ENCODE measurements at regions not wholly inside any gene's neighbourhood (a gene's known extent, or its start where the extent isn't known, plus 50 kb on each side); places are given as distances from the start of the nearest gene placed in this dataset.

DNA sequence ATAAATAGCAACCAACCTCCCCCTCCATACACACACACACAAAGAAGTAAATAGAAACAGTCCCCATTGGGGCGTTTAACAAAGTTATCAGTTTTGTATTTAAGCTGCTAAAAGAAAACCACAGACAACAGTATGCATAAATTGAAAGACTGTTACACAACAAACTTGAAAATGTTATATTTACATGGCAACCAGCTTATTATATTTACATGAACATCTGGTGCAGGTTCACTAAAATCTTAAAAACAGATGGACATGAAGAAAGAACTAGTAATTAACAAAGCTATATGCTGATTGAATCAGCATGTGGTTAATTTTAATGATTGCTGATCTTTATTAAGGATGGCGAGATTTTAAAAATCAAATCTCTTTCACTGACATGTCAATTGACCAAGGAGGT lies 384.7 kb downstream of the LRRIQ3 start:
- Histone ChIP-seq H3K36me3 (no peaks in the 10 kb centered on the region), H3K4me1 (no peaks in the 10 kb centered on the region), H3K27me3 (no peaks in the 10 kb centered on the region), H3K27ac (no peak overlapping the region), H3K9me3 (peaks cover 0 to 17% (median 0%) of the 10 kb centered on the region in 12 donors), H3K4me3 (no peak overlapping the region)
- DNase-seq (no peak), ATAC-seq (no peak)
- WGBS, 4 donors, result 66 to 72% (median 69%) methylated on average over 2 of the region's 2 CpGs
- TF ChIP-seq, protein P1, sequence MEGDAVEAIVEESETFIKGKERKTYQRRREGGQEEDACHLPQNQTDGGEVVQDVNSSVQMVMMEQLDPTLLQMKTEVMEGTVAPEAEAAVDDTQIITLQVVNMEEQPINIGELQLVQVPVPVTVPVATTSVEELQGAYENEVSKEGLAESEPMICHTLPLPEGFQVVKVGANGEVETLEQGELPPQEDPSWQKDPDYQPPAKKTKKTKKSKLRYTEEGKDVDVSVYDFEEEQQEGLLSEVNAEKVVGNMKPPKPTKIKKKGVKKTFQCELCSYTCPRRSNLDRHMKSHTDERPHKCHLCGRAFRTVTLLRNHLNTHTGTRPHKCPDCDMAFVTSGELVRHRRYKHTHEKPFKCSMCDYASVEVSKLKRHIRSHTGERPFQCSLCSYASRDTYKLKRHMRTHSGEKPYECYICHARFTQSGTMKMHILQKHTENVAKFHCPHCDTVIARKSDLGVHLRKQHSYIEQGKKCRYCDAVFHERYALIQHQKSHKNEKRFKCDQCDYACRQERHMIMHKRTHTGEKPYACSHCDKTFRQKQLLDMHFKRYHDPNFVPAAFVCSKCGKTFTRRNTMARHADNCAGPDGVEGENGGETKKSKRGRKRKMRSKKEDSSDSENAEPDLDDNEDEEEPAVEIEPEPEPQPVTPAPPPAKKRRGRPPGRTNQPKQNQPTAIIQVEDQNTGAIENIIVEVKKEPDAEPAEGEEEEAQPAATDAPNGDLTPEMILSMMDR (IDR thresholded peaks at IDR 0.05), result no peak
- TF ChIP-seq POLR2A (IDR thresholded peaks at IDR 0.05), result no peak
- intact Hi-C loops (cut with DNase I), result no loop called here

DNA sequence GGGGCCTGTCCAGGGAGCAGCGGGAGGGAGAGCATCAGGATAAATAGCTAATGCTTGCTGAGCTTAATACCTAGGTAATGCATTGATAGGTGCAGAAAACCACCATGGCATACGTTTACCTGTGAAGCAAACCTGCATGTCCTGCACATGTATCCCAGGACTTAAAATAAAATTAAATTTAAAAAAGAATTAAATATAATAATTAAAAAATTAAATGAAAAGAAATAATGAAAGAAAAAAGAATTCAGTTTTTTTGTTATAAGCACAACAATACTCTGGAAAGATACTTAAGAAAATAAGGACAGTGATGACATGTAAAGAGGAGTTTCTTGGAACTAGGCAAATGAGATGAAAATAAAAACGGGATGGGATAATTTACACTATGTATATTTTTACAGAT lies 386.2 kb downstream of the LRRIQ3 start:
- intact Hi-C loops (cut with DNase I), result no loop called here
- Histone ChIP-seq H3K4me1 (no peaks in the 10 kb centered on the region), H3K27me3 (no peaks in the 10 kb centered on the region), H3K27ac (no peak overlapping the region), H3K36me3 (no peaks in the 10 kb centered on the region), H3K4me3 (no peak overlapping the region), H3K9me3 (peaks cover 0 to 12% (median 0%) of the 10 kb centered on the region in 12 donors)
- TF ChIP-seq, protein P1 (IDR thresholded peaks at IDR 0.05), result no peak
- no peak for TF ChIP-seq POLR2A (IDR thresholded peaks at IDR 0.05)
- WGBS, 4 donors, result 83 to 87% (median 85%) methylated on average over 3 of the region's 3 CpGs
- ATAC-seq, result no peak
- no peak for DNase-seq

DNA sequence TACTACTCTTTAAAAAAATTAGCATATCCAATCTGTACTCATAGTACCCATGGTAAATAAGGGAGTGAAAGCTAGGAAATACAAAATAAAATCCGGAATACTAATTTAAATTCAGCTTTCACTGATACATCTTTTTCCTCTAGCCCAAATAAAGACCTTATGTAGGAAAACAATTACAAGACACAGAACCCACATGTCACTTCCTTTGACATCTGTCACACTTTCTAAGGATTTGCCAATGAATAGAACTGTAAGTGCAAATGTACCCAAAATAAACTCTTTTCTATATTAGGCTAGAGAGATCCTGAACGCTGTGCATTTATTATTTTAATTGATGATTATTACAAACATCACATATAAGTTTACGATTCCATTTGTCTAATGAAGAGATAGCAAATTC lies 393.0 kb downstream of the LRRIQ3 start:
- intact Hi-C loops (cut with DNase I), result no loop called here
- Histone ChIP-seq H3K36me3 (no peaks in the 10 kb centered on the region), H3K4me1 (no peaks in the 10 kb centered on the region), H3K27me3 (no peaks in the 10 kb centered on the region), H3K4me3 (no peak overlapping the region), H3K27ac (no peak overlapping the region), H3K9me3 (no peaks in the 10 kb centered on the region)
- ATAC-seq (no peak), DNase-seq (no peak)
- TF ChIP-seq POLR2A (IDR thresholded peaks at IDR 0.05), result no peak
- TF ChIP-seq, protein P1 (IDR thresholded peaks at IDR 0.05), result no peak
- 79 to 85% (median 82%) methylated on average over 3 of the region's 3 CpGs for WGBS, 4 donors

DNA sequence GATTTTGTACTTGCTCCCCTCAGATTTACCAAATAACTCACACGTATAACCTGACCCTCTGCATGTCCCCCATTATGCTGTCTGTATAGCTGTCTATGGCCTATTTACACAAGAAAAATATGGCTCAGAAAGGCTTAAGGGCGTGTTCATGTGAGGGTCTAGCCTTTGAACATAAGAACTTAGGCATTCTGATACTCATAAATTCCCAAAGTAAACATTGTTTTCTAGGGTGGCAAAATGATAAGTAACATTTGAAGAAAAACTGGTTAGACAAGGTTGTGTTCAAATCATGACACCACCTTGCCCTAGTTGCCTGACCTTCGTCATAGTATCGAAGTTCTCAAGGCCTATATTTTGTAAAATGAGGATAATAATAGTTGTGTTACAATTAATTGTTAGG lies 394.6 kb downstream of the LRRIQ3 start:
- H3K4me1 ChIP-seq, result no peaks in the 10 kb centered on the region
- TF ChIP-seq, protein P1 (IDR thresholded peaks at IDR 0.05), result no peak
- TF ChIP-seq POLR2A (IDR thresholded peaks at IDR 0.05), result no peak
- no peak overlapping the region for H3K4me3 ChIP-seq
- no peaks in the 10 kb centered on the region for H3K36me3 ChIP-seq
- H3K27me3 ChIP-seq, result no peaks in the 10 kb centered on the region
- intact Hi-C loops (cut with DNase I), result no loop called here
- DNase-seq, result no peak
- WGBS, 4 donors, result 84 to 91% (median 85%) methylated on average over 4 of the region's 4 CpGs
- no peak overlapping the region for H3K27ac ChIP-seq
- ATAC-seq, result no peak
- no peaks in the 10 kb centered on the region for H3K9me3 ChIP-seq

All from heart left ventricle (tissue), 16 donors.